H9 (cell line): ENCODE measurements at regions not wholly inside any gene's neighbourhood (a gene's known extent, or its start where the extent isn't known, plus 50 kb on each side); places are given as distances from the start of the nearest gene placed in this dataset.
"Not testable (repeated sequence)": the region's sequence is repeated elsewhere in the genome, so short reads cannot be mapped to it uniquely, and the experiment has no call there.

Experiments used
- DNase-seq: peaks from one replicate; pipeline ENCODE4 v3.0.0-alpha.2; 2017
- H2AFZ ChIP-seq: one replicate; pipeline ENCODE4 v1.6.1; 2013; ENCODE audit warnings: mild to moderate bottlenecking, low read length, control low read depth, moderate library complexity
- H2AK5ac ChIP-seq: 2 replicates; pipeline ENCODE4 v1.6.1; 2013; ENCODE audit warnings: low read length, control low read depth, mixed read lengths; ENCODE audit not compliant: insufficient read length
- H2BK120ac ChIP-seq: one replicate; pipeline ENCODE4 v1.6.1; 2013; ENCODE audit warnings: low read depth, mild to moderate bottlenecking, low read length, control low read depth, inconsistent platforms; ENCODE audit not compliant: poor library complexity, severe bottlenecking
- H2BK12ac ChIP-seq: 2 replicates; pipeline ENCODE4 v1.6.1; 2013; ENCODE audit warnings: low read length, control low read depth, mixed read lengths, low read depth; ENCODE audit not compliant: insufficient read length
- H2BK15ac ChIP-seq: 2 replicates; pipeline ENCODE4 v1.6.1; 2013; ENCODE audit warnings: low read depth, low read length, control low read depth
- H2BK20ac ChIP-seq: one replicate; pipeline ENCODE4 v1.6.1; 2013; ENCODE audit warnings: low read depth, mild to moderate bottlenecking, low read length, control low read depth, inconsistent platforms; ENCODE audit not compliant: poor library complexity, severe bottlenecking
- H2BK5ac ChIP-seq: 2 replicates; pipeline ENCODE4 v1.6.1; 2013; ENCODE audit warnings: low read length, control low read depth, mixed read lengths; ENCODE audit not compliant: insufficient read length
- H3K14ac ChIP-seq: 2 replicates; pipeline ENCODE4 v1.6.1; 2013; ENCODE audit warnings: low read length, control low read depth; ENCODE audit not compliant: insufficient read depth
- H3K18ac ChIP-seq: 2 replicates; pipeline ENCODE4 v1.6.1; 2013; ENCODE audit warnings: low read depth, mild to moderate bottlenecking, mixed read lengths, low read length, control low read depth; ENCODE audit not compliant: insufficient read length
- H3K23ac ChIP-seq: 2 replicates; pipeline ENCODE4 v1.6.1; 2013; ENCODE audit warnings: low read length, control low read depth, mixed read lengths, low read depth; ENCODE audit not compliant: insufficient read length
- H3K23me2 ChIP-seq: 2 replicates; pipeline ENCODE4 v1.6.1; 2013; ENCODE audit warnings: low read depth, mild to moderate bottlenecking, mixed read lengths, low read length, control low read depth; ENCODE audit not compliant: insufficient read length, poor library complexity, severe bottlenecking
- H3K27ac ChIP-seq: 2 replicates; pipeline ENCODE4 v1.5.1; 2013; ENCODE audit warnings: low read length, control low read depth, mixed read lengths, low read depth; ENCODE audit not compliant: insufficient read length
- H3K27me3 ChIP-seq: 2 replicates; pipeline ENCODE4 v1.6.1; 2013; ENCODE audit warnings: low read length, control low read depth, inconsistent platforms; ENCODE audit not compliant: insufficient read depth
- H3K4ac ChIP-seq: 2 replicates; pipeline ENCODE4 v1.6.1; 2013; ENCODE audit warnings: low read depth, mild to moderate bottlenecking, control low read depth, inconsistent platforms, low read length, moderate library complexity
- H3K4me1 ChIP-seq: 2 replicates; pipeline ENCODE4 v1.6.1; 2013; ENCODE audit warnings: low read length, control low read depth, inconsistent platforms; ENCODE audit not compliant: insufficient read depth
- H3K4me2 ChIP-seq: 2 replicates; pipeline ENCODE4 v1.6.1; 2013; ENCODE audit warnings: low read length, control low read depth, mixed read lengths; ENCODE audit not compliant: insufficient read length, insufficient read depth
- H3K56ac ChIP-seq: 2 replicates; pipeline ENCODE4 v1.6.1; 2013; ENCODE audit warnings: low read depth, mild to moderate bottlenecking, mixed read lengths, low read length, control low read depth; ENCODE audit not compliant: insufficient read length
- H3K79me1 ChIP-seq: 2 replicates; pipeline ENCODE4 v1.6.1; 2013; ENCODE audit warnings: low read depth, mild to moderate bottlenecking, moderate library complexity, low read length, control low read depth, inconsistent platforms; ENCODE audit not compliant: insufficient read depth, poor library complexity, severe bottlenecking
- H3K79me2 ChIP-seq: 2 replicates; pipeline ENCODE4 v1.6.1; 2013; ENCODE audit warnings: low read length, control low read depth, inconsistent platforms; ENCODE audit not compliant: insufficient read depth
- H3K9ac ChIP-seq: 2 replicates; pipeline ENCODE4 v1.6.1; 2013; ENCODE audit warnings: low read length, control low read depth, mixed read lengths; ENCODE audit not compliant: insufficient read length; ENCODE audit errors: extremely low read depth
- H3K9me3 ChIP-seq: one replicate; pipeline ENCODE4 v1.6.1; 2013; ENCODE audit warnings: low read depth, low read length, inconsistent platforms; ENCODE audit not compliant: control insufficient read depth
- H3T11ph ChIP-seq: one replicate; pipeline ENCODE4 v1.6.1; 2013; ENCODE audit warnings: mild to moderate bottlenecking, low read length, control low read depth, inconsistent platforms
- H4K20me1 ChIP-seq: one replicate; pipeline ENCODE4 v1.6.1; 2013; ENCODE audit not compliant: control insufficient read depth, insufficient read length, insufficient read depth
- H4K5ac ChIP-seq: 2 replicates; pipeline ENCODE4 v1.6.1; 2013; ENCODE audit warnings: low read depth, mild to moderate bottlenecking, mixed read lengths, low read length, control low read depth; ENCODE audit not compliant: insufficient read length
- H4K8ac ChIP-seq: replicated peaks from 2 replicates; pipeline ENCODE4 v1.6.1; 2013; ENCODE audit warnings: low read length, control low read depth, mixed read lengths, low read depth; ENCODE audit not compliant: insufficient read length
- H4K91ac ChIP-seq: 2 replicates; pipeline ENCODE4 v1.6.1; 2013; ENCODE audit warnings: low read depth, mild to moderate bottlenecking, moderate library complexity, mixed read lengths, low read length, control low read depth; ENCODE audit not compliant: insufficient read length
- H3K27ac Mint-ChIP-seq, 3 experiments: 2 replicates in 2 of 3; 3 replicates in 1 of 3; pipeline ENCODE4 v1.8.0; 2020 to 2021; ENCODE audit warnings: mixed read lengths in 3 of 3, mild to moderate bottlenecking in 1 of 3, moderate library complexity in 1 of 3
- H3K27me3 Mint-ChIP-seq: 2 replicates; pipeline ENCODE4 v1.8.0; 2021; ENCODE audit warnings: low read depth, mild to moderate bottlenecking, moderate library complexity, mixed read lengths
- H3K36me3 Mint-ChIP-seq, 3 experiments: 2 replicates in 2 of 3; 3 replicates in 1 of 3; pipeline ENCODE4 v1.8.0; 2020 to 2021; ENCODE audit warnings: low read depth in 3 of 3, mixed read lengths in 3 of 3; ENCODE audit not compliant: insufficient read depth in 1 of 3
- H3K4me1 Mint-ChIP-seq, 2 experiments: 2 replicates each; pipeline ENCODE4 v1.8.0; 2020; ENCODE audit warnings: mixed read lengths in 2 of 2
- H3K4me3 Mint-ChIP-seq, 2 experiments: 2 replicates in 1 of 2; 3 replicates in 1 of 2; pipeline ENCODE4 v1.8.0; 2020 to 2021; ENCODE audit warnings: mild to moderate bottlenecking in 2 of 2, mixed read lengths in 2 of 2, moderate library complexity in 1 of 2
- H3K9me3 Mint-ChIP-seq, 2 experiments: 2 replicates in 1 of 2; 3 replicates in 1 of 2; pipeline ENCODE4 v1.8.0; 2020; ENCODE audit warnings: mild to moderate bottlenecking in 2 of 2, mixed read lengths in 2 of 2, moderate library complexity in 1 of 2
- CTCF ChIP-seq: fragments of 200-600 bp; sonication (generic); conservative IDR thresholded peaks from 3 replicates; pipeline ENCODE4 v1.8.0; 2021; ENCODE audit warnings: antibody characterized with exemption, mild to moderate bottlenecking
- WGBS: extraction: QIAGEN DNeasy Blood & Tissue Kit; methylation state at CpG from one replicate; pipeline ENCODE4 v1.1.7; 2013; ENCODE audit warnings: missing lambda C conversion rate, low lambda C conversion rate, mixed read lengths; ENCODE audit not compliant: insufficient read length; ENCODE audit errors: extremely low coverage; 5-methylcytosine and 5-hydroxymethylcytosine counted together

GRCh38 chr1:208486677-208487076, 242.5 kb upstream of the PLXNA2 start:
- Histone ChIP-seq H3K23me2 (no peaks in the 10 kb centered on the region), H3T11ph (no peak overlapping the region), H3K4me2 (no peak overlapping the region), H3K56ac (no peak overlapping the region), H4K8ac (no peak overlapping the region), H3K79me2 (no peaks in the 10 kb centered on the region), H4K5ac (no peak overlapping the region), H2AK5ac (no peak overlapping the region), H2BK12ac (no peak overlapping the region), H2BK5ac (no peak overlapping the region), H3K79me1 (no peaks in the 10 kb centered on the region), H3K23ac (no peak overlapping the region), H3K4me1 (no peaks in the 10 kb centered on the region), H4K91ac (no peak overlapping the region), H3K4ac (no peak overlapping the region), H3K27me3 (no peaks in the 10 kb centered on the region), H2BK15ac (no peak overlapping the region), H2BK120ac (no peak overlapping the region), H2BK20ac (no peak overlapping the region), H3K27ac (no peak overlapping the region), H4K20me1 (no peaks in the 10 kb centered on the region), H3K9ac (no peak overlapping the region), H3K18ac (no peak overlapping the region), H3K9me3 (no peaks in the 10 kb centered on the region), H2AFZ (no peak overlapping the region), H3K14ac (no peak overlapping the region)
- Mint-ChIP-seq H3K27ac (no peak overlapping the region), H3K36me3 (0 out of 7 replicates have a peak, but pooled peaks cover 0 to 3% (median 0%) of the 10 kb centered on the region in 3 experiments), H3K9me3 (peaks cover 0 to 3% of the 10 kb centered on the region in 2 experiments; a peak in 2 of 5 replicates), H3K4me3 (no peak overlapping the region), H3K4me1 (no peaks in the 10 kb centered on the region), H3K27me3 (no peaks in the 10 kb centered on the region; the same call in 1 of the 2 replicates)
- DNase-seq = no peak
- no peak for TF ChIP-seq CTCF

DNA sequence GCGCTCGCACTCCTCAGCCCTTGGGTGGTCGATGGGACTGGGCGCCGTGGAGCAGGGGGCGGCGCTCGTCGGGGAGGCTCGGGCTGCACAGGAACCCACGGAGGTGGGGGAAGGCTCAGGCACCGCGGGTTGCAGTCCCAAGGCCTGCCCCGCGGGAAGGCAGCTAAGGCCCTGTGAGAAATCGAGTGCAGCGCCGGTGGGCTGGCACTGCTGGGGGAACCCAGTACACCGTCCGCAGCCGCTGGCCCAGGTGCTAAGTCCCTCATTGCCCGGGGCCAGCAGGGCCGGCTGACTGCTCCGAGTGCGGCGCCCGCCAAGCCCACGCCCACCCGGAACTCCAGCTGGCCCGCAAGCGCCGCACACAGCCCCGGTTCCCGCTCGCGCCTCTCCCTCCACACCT, 244.2 kb upstream of the PLXNA2 start:
- not testable (repeated sequence) for H3K23ac ChIP-seq, H3K4me1 ChIP-seq, H3K9me3 Mint-ChIP-seq, H3K79me1 ChIP-seq, H2AK5ac ChIP-seq, H4K8ac ChIP-seq, H2BK120ac ChIP-seq, H3K27me3 ChIP-seq, H3K36me3 Mint-ChIP-seq, H3K56ac ChIP-seq, H4K20me1 ChIP-seq, H3K79me2 ChIP-seq, H3K18ac ChIP-seq, H3K4me3 Mint-ChIP-seq, H3K4me2 ChIP-seq, H3K27ac ChIP-seq, H3K4ac ChIP-seq, H3T11ph ChIP-seq, H3K9ac ChIP-seq, H3K4me1 Mint-ChIP-seq, H3K9me3 ChIP-seq, H4K5ac ChIP-seq, H2AFZ ChIP-seq, H3K14ac ChIP-seq, H3K23me2 ChIP-seq, H4K91ac ChIP-seq, DNase-seq, H2BK5ac ChIP-seq, H2BK20ac ChIP-seq, H2BK15ac ChIP-seq, H3K27ac Mint-ChIP-seq, H3K27me3 Mint-ChIP-seq, H2BK12ac ChIP-seq
- no CpG with 5 or more reads among the region's 36 CpGs for WGBS
